DOHH2 (cell line): ENCODE measurements at regions not wholly inside any gene's neighbourhood (a gene's known extent, or its start where the extent isn't known, plus 50 kb on each side); places are given as distances from the start of the nearest gene placed in this dataset.

Experiments used
- H3F3A ChIP-seq: fragments of 200-600 bp; sonication (generic), shearing (Covaris generic); 2 replicates; pipeline ENCODE4 v1.6.0; 2016; ENCODE audit warnings: antibody characterized with exemption, mild to moderate bottlenecking; ENCODE audit not compliant: control insufficient read depth, insufficient read depth
- H3K27ac ChIP-seq: fragments of 200-600 bp; sonication (generic); 2 replicates; pipeline ENCODE4 v1.5.1; 2014; ENCODE audit warnings: low read depth, mild to moderate bottlenecking, low read length, moderate library complexity
- H3K27me3 ChIP-seq: fragments of 200-600 bp; sonication (generic); 2 replicates; pipeline ENCODE4 v1.6.1; 2014; ENCODE audit warnings: mild to moderate bottlenecking, low read length, mixed read lengths; ENCODE audit not compliant: control insufficient read depth
- H3K36me3 ChIP-seq: fragments of 200-600 bp; sonication (generic); 2 replicates; pipeline ENCODE4 v1.6.1; 2014; ENCODE audit warnings: mild to moderate bottlenecking, low read length, moderate library complexity, mixed read lengths; ENCODE audit not compliant: control insufficient read depth
- H3K4me1 ChIP-seq: fragments of 200-600 bp; sonication (generic); 2 replicates; pipeline ENCODE4 v1.6.1; 2014; ENCODE audit warnings: mild to moderate bottlenecking, low read length, mixed read lengths; ENCODE audit not compliant: control insufficient read depth
- H3K4me2 ChIP-seq: fragments of 200-600 bp; sonication (generic); 2 replicates; pipeline ENCODE4 v1.6.0; 2014; ENCODE audit warnings: mild to moderate bottlenecking, low read length, moderate library complexity
- H3K4me3 ChIP-seq: fragments of 200-600 bp; sonication (generic); 2 replicates; pipeline ENCODE4 v1.5.1; 2014; ENCODE audit warnings: mild to moderate bottlenecking, low read length, mixed read lengths
- H3K79me2 ChIP-seq: fragments of 200-600 bp; sonication (generic); 2 replicates; pipeline ENCODE4 v1.6.1; 2014; ENCODE audit warnings: mild to moderate bottlenecking, low read length, mixed read lengths; ENCODE audit not compliant: control insufficient read depth
- H3K9me2 ChIP-seq: fragments of 200-600 bp; sonication (generic); replicated peaks from 2 replicates; pipeline ENCODE4 v1.6.1; 2014; ENCODE audit warnings: mild to moderate bottlenecking, low read length, mixed read lengths; ENCODE audit not compliant: control insufficient read depth
- H3K9me3 ChIP-seq: fragments of 200-600 bp; sonication (generic); 2 replicates; pipeline ENCODE4 v1.6.1; 2014; ENCODE audit warnings: antibody characterized with exemption, low read length, mixed read lengths; ENCODE audit not compliant: control insufficient read depth, insufficient read depth
- H4K20me1 ChIP-seq: fragments of 200-600 bp; sonication (generic); 2 replicates; pipeline ENCODE4 v1.6.0; 2014; ENCODE audit warnings: low read depth, mild to moderate bottlenecking, antibody characterized with exemption, low read length, moderate library complexity; ENCODE audit not compliant: control insufficient read depth, insufficient read depth
- CTCF ChIP-seq: fragments of 200-600 bp; sonication (generic); IDR thresholded peaks from one replicate; pipeline ENCODE4 v1.5.1; 2014; ENCODE audit warnings: antibody characterized with exemption, mild to moderate bottlenecking, low read depth, low read length; ENCODE audit not compliant: poor library complexity, severe bottlenecking
- EZH2phosphoT487 ChIP-seq: fragments of 200-600 bp; sonication (generic); IDR thresholded peaks from 2 replicates; pipeline ENCODE4 v1.6.1; 2017; ENCODE audit warnings: borderline replicate concordance, mild to moderate bottlenecking, antibody characterized with exemption, low read length, moderate library complexity, mixed read lengths

- Histone ChIP-seq H3K4me3 (no peak overlapping the region), H3K4me2 (no peak overlapping the region), H3K27me3 (peaks cover under 1% of the 10 kb centered on the region; the same call in 1 of the 2 replicates), H3K9me2 (no peaks in the 10 kb centered on the region), H3K4me1 (no peaks in the 10 kb centered on the region), H3F3A (no peaks in the 10 kb centered on the region), H3K27ac (no peak overlapping the region), H3K36me3 (no peaks in the 10 kb centered on the region), H4K20me1 (no peaks in the 10 kb centered on the region), H3K79me2 (no peaks in the 10 kb centered on the region), H3K9me3 (no peaks in the 10 kb centered on the region)
- TF ChIP-seq CTCF: no peak
- no peak for TF ChIP-seq EZH2phosphoT487
Observed at GRCh38 chr6:111980971-111981840, 72.7 kb upstream of the CCN6 start.

GRCh38 chr6:111982681-111983080 lies 71.2 kb upstream of the CCN6 start:
- Histone ChIP-seq H3F3A (no peaks in the 10 kb centered on the region), H3K9me2 (no peaks in the 10 kb centered on the region), H3K79me2 (no peaks in the 10 kb centered on the region), H3K4me1 (no peaks in the 10 kb centered on the region), H3K36me3 (no peaks in the 10 kb centered on the region), H3K4me3 (no peak overlapping the region), H4K20me1 (no peaks in the 10 kb centered on the region), H3K4me2 (no peak overlapping the region), H3K27ac (no peak overlapping the region), H3K27me3 (peaks cover 13% of the 10 kb centered on the region; the same call in 1 of the 2 replicates), H3K9me3 (no peaks in the 10 kb centered on the region)
- TF ChIP-seq CTCF: no peak
- no peak for TF ChIP-seq EZH2phosphoT487

- H3K4me1 ChIP-seq: no peaks in the 10 kb centered on the region
- H3K9me2 ChIP-seq: no peaks in the 10 kb centered on the region
Observed at GRCh38 chr6:111983193-111983592, 70.7 kb upstream of the CCN6 start.

More at GRCh38 chr6:111983193-111983592, 70.7 kb upstream of the CCN6 start:
- TF ChIP-seq EZH2phosphoT487 (no peak), CTCF (no peak)
- H3K9me3 ChIP-seq: no peaks in the 10 kb centered on the region
- H4K20me1 ChIP-seq: no peaks in the 10 kb centered on the region
- no peaks in the 10 kb centered on the region for H3F3A ChIP-seq
- no peak overlapping the region for H3K4me3 ChIP-seq
- H3K27me3 ChIP-seq: peaks cover 13% of the 10 kb centered on the region; the same call in 1 of the 2 replicates
- H3K36me3 ChIP-seq: no peaks in the 10 kb centered on the region
- no peak overlapping the region for H3K4me2 ChIP-seq
- no peaks in the 10 kb centered on the region for H3K79me2 ChIP-seq
- no peak overlapping the region for H3K27ac ChIP-seq
